HCT116 (cell line): ENCODE measurements at regions not wholly inside any gene's neighbourhood (a gene's known extent, or its start where the extent isn't known, plus 50 kb on each side); places are given as distances from the start of the nearest gene placed in this dataset.

Experiments
- ATAC-seq: fragments of 200-7000 bp; cut with Tn5 transposase; 2 replicates; pipeline ENCODE4 v1.9.1; 2020; ENCODE audit warnings: mild to moderate bottlenecking, moderate library complexity
- BruUV-seq: library from RNA; stranded (reverse); fragments of 400-500 nt; replicated peaks from 2 replicates; lab custom pipeline; 2021; lab: Mats Ljungman, UMichigan
- CTCF ChIA-PET: fragments of 300-600 bp; sonication (Branson Sonifier 250); formaldehyde crosslinking; loops from one replicate; lab custom pipeline; 2021; ENCODE audit warnings: antibody characterized with exemption; lab: Charles Lee
- POLR2A ChIA-PET: fragments of 300-600, 350-600 bp; sonication (Branson Sonifier 250); formaldehyde crosslinking; loops from one replicate; lab custom pipeline; 2021; ENCODE audit warnings: antibody characterized with exemption; lab: Charles Lee
- RAD21 ChIA-PET, 2 experiments: fragments of 300-600 bp; sonication (Branson Sonifier 250); formaldehyde crosslinking; loops; one replicate each; lab custom pipeline; 2023; ENCODE audit warnings: low total read pairs in 2 of 2; ENCODE audit not compliant: uncharacterized antibody in 2 of 2, unreplicated experiment in 2 of 2, low non-redundant PET in 1 of 2; lab: Charles Lee
- DNase-seq: peaks from one replicate; pipeline ENCODE4 v3.0.0-alpha.2; 2010; ENCODE audit warnings: low read depth, low spot score
- H2AFZ ChIP-seq: fragments of 200-600 bp; shearing (Covaris generic), sonication (generic); 2 replicates; pipeline ENCODE4 v1.6.1; 2017; ENCODE audit warnings: low read depth, mixed run types, mixed read lengths, antibody characterized with exemption, low read length; ENCODE audit not compliant: poor library complexity, severe bottlenecking
- H3K27ac ChIP-seq: 2 replicates; pipeline ENCODE4 v1.5.1; 2012; ENCODE audit warnings: low read depth, low read length
- H3K27me3 ChIP-seq: fragments of 200-600 bp; sonication (generic); 2 replicates; pipeline ENCODE4 v1.6.1; 2016; ENCODE audit warnings: mixed run types, low read length, mixed read lengths; ENCODE audit not compliant: insufficient read depth
- H3K36me3 ChIP-seq, 2 experiments: fragments of 200-500 bp in 1 of 2; fragments of 200-600 bp in 1 of 2; sonication (Bioruptor generic) in 1 of 2; sonication (generic) in 1 of 2; 2 replicates each; pipeline versions ENCODE4 v1.5.1 to v1.6.1; 2014 to 2016; ENCODE audit warnings: low read length in 2 of 2, inconsistent platforms in 1 of 2, mixed read lengths in 1 of 2, mixed run types in 1 of 2; ENCODE audit not compliant: insufficient read depth in 2 of 2, control insufficient read depth in 1 of 2
- H3K4me1 ChIP-seq, 2 experiments: fragments of 200-600 bp in 1 of 2; sonication (generic) in 1 of 2; 2 replicates each; pipeline versions ENCODE4 v1.5.1 to v1.6.1; 2012 to 2017; ENCODE audit warnings: low read length in 2 of 2, inconsistent platforms in 1 of 2, mild to moderate bottlenecking in 1 of 2, mixed read lengths in 1 of 2, mixed run types in 1 of 2, moderate library complexity in 1 of 2; ENCODE audit not compliant: insufficient read depth in 2 of 2, control insufficient read depth in 1 of 2
- H3K4me2 ChIP-seq: fragments of 200-600 bp; sonication (generic); 2 replicates; pipeline ENCODE4 v1.6.1; 2017; ENCODE audit warnings: mixed run types, low read length, mixed read lengths
- H3K4me3 ChIP-seq, 2 experiments: fragments of 200-600 bp in 1 of 2; sonication (generic) in 1 of 2; replicated peaks in 1 of 2; 2 replicates each; pipeline ENCODE4 v1.5.1; 2011 to 2016; ENCODE audit warnings: low read length in 2 of 2, control low read depth in 1 of 2, low read depth in 1 of 2, mild to moderate bottlenecking in 1 of 2, mixed read lengths in 1 of 2, mixed run types in 1 of 2
- H3K79me2 ChIP-seq: fragments of 200-600 bp; sonication (generic); 2 replicates; pipeline ENCODE4 v1.6.1; 2017; ENCODE audit warnings: mild to moderate bottlenecking, mixed run types, low read length, moderate library complexity, mixed read lengths; ENCODE audit not compliant: insufficient read depth
- H3K9ac ChIP-seq: fragments of 200-600 bp; sonication (generic); 2 replicates; pipeline ENCODE4 v1.6.1; 2016; ENCODE audit warnings: low read length, mixed read lengths
- H3K9me2 ChIP-seq: fragments of 200-600 bp; sonication (generic), shearing (Covaris generic); 2 replicates; pipeline ENCODE4 v1.6.1; 2017; ENCODE audit warnings: mixed run types, mild to moderate bottlenecking, moderate library complexity; ENCODE audit not compliant: insufficient read depth
- H3K9me3 ChIP-seq, 2 experiments: fragments of 200-500 bp in 1 of 2; fragments of 200-600 bp in 1 of 2; sonication (Bioruptor generic) in 1 of 2; sonication (generic) in 1 of 2; 2 replicates each; pipeline ENCODE4 v1.6.1; 2014 to 2017; ENCODE audit warnings: low read length in 2 of 2, mixed read lengths in 2 of 2, inconsistent platforms in 1 of 2, low read depth in 1 of 2, mild to moderate bottlenecking in 1 of 2, mixed run types in 1 of 2, moderate library complexity in 1 of 2; ENCODE audit not compliant: control insufficient read depth in 1 of 2, insufficient read depth in 1 of 2
- H4K20me1 ChIP-seq: fragments of 200-600 bp; sonication (generic), shearing (Covaris generic); 2 replicates; pipeline ENCODE4 v1.6.1; 2017; ENCODE audit warnings: mixed run types, mild to moderate bottlenecking, moderate library complexity; ENCODE audit not compliant: insufficient read depth
- EGR1 ChIP-seq: IDR thresholded peaks from 2 replicates; pipeline ENCODE4 v1.6.1; 2012; ENCODE audit warnings: low read depth
- ELF1 ChIP-seq: IDR thresholded peaks from 2 replicates; pipeline ENCODE4 v1.6.1; 2012; ENCODE audit warnings: low read depth, borderline replicate concordance
- EZH2 ChIP-seq: fragments of 200-600 bp; sonication (generic); IDR thresholded peaks from 2 replicates; pipeline ENCODE4 v1.6.1; 2017; ENCODE audit warnings: antibody characterized with exemption, mixed run types
- EZH2phosphoT487 ChIP-seq: fragments of 200-600 bp; IDR thresholded peaks from 2 replicates; pipeline ENCODE4 v1.6.1; 2018; ENCODE audit warnings: antibody characterized with exemption, borderline replicate concordance
- JUND ChIP-seq: IDR thresholded peaks from 2 replicates; pipeline ENCODE4 v1.6.1; 2012
- POLR2A ChIP-seq: IDR thresholded peaks from 2 replicates; pipeline ENCODE4 v1.7.0; 2011; ENCODE audit warnings: borderline replicate concordance; ENCODE audit not compliant: insufficient read depth, insufficient read length; ENCODE audit errors: extremely low read depth
- POLR2AphosphoS5 ChIP-seq: IDR thresholded peaks from 2 replicates; pipeline ENCODE4 v1.6.1; 2011; ENCODE audit warnings: mild to moderate bottlenecking, low read depth, low read length, moderate library complexity
- RAD21 ChIP-seq: IDR thresholded peaks from 2 replicates; pipeline ENCODE4 v1.6.1; 2012; ENCODE audit warnings: low read depth, mild to moderate bottlenecking
- REST ChIP-seq: IDR thresholded peaks from 2 replicates; pipeline ENCODE4 v1.6.1; 2012; ENCODE audit warnings: low read depth
- SP1 ChIP-seq: IDR thresholded peaks from 2 replicates; pipeline ENCODE4 v1.6.1; 2012; ENCODE audit warnings: low read depth
- TCF7L2 ChIP-seq: IDR thresholded peaks from 2 replicates; pipeline ENCODE4 v1.7.0; 2011; ENCODE audit warnings: borderline replicate concordance, inconsistent platforms; ENCODE audit not compliant: insufficient read depth, insufficient read length; ENCODE audit errors: extremely low read depth
- YY1 ChIP-seq: IDR thresholded peaks from 2 replicates; pipeline ENCODE4 v1.6.1; 2011; ENCODE audit warnings: low read length, low read depth, moderate library complexity, mild to moderate bottlenecking; ENCODE audit not compliant: insufficient replicate concordance; ENCODE audit errors: extremely low read depth
- ZNF274 ChIP-seq: fragments of 200-500 bp; sonication (Bioruptor generic); IDR thresholded peaks from 2 replicates; pipeline ENCODE4 v1.6.1; 2014; ENCODE audit warnings: mild to moderate bottlenecking, low read depth, low read length, inconsistent platforms
- intact Hi-C: fragments of 100-400 bp; cut with micrococcal nuclease; formaldehyde crosslinking; loops from 2 replicates; pipeline ENCODE4 v1.10.0; 2022
- TF ChIP-seq, protein P1 (sequence below), 3 experiments: fragments of 200-600 bp in 1 of 3; sonication (generic) in 1 of 3; IDR thresholded peaks in 2 of 3; conservative IDR thresholded peaks in 1 of 3; 2 replicates each; pipeline ENCODE4 v1.5.1; 2012 to 2017; ENCODE audit warnings: low read depth in 2 of 3, low read length in 2 of 3, antibody characterized with exemption in 1 of 3, borderline replicate concordance in 1 of 3, control low read depth in 1 of 3, mild to moderate bottlenecking in 1 of 3, mixed read lengths in 1 of 3, mixed run types in 1 of 3, moderate library complexity in 1 of 3; ENCODE audit not compliant: insufficient read depth in 1 of 3
- TF ChIP-seq, protein P2 (sequence below): IDR thresholded peaks from 2 replicates; pipeline ENCODE4 v1.6.1; 2012

GRCh38 chr6:90975741-90976140 is 388.9 kb upstream of the MAP3K7 start:
- H3K4me1 ChIP-seq = no peaks in the 10 kb centered on the region
- ChIA-PET POLR2A (no interaction called here), CTCF (no interaction called here), RAD21 (no interaction called here)
- H3K79me2 ChIP-seq = no peaks in the 10 kb centered on the region
- ATAC-seq = no peak
- H2AFZ ChIP-seq = no peak overlapping the region
- H3K9me2 ChIP-seq = no peaks in the 10 kb centered on the region
- intact Hi-C loops = no loop called here
- DNase-seq = no peak
- no peak overlapping the region for H3K4me3 ChIP-seq
- H4K20me1 ChIP-seq = no peaks in the 10 kb centered on the region
- H3K9ac ChIP-seq = no peak overlapping the region
- H3K36me3 ChIP-seq = no peaks in the 10 kb centered on the region
- H3K27me3 ChIP-seq = no peaks in the 10 kb centered on the region
- BruUV-seq = no TSS peak
- H3K27ac ChIP-seq = no peak overlapping the region
- H3K9me3 ChIP-seq = no peaks in the 10 kb centered on the region
- TF ChIP-seq POLR2A (no peak), ZNF274 (no peak), YY1 (no peak), REST (no peak), RAD21 (no peak), EZH2phosphoT487 (no peak), ELF1 (no peak), EZH2 (no peak), EGR1 (no peak), TCF7L2 (no peak), JUND (no peak), SP1 (no peak), POLR2AphosphoS5 (no peak)
- TF ChIP-seq, protein P1, sequence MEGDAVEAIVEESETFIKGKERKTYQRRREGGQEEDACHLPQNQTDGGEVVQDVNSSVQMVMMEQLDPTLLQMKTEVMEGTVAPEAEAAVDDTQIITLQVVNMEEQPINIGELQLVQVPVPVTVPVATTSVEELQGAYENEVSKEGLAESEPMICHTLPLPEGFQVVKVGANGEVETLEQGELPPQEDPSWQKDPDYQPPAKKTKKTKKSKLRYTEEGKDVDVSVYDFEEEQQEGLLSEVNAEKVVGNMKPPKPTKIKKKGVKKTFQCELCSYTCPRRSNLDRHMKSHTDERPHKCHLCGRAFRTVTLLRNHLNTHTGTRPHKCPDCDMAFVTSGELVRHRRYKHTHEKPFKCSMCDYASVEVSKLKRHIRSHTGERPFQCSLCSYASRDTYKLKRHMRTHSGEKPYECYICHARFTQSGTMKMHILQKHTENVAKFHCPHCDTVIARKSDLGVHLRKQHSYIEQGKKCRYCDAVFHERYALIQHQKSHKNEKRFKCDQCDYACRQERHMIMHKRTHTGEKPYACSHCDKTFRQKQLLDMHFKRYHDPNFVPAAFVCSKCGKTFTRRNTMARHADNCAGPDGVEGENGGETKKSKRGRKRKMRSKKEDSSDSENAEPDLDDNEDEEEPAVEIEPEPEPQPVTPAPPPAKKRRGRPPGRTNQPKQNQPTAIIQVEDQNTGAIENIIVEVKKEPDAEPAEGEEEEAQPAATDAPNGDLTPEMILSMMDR (IDR thresholded peaks at IDR 0.05 in 2 of 3, conservative IDR thresholded peaks at IDR 0.05 in 1 of 3; ENCODE audit: borderline replicate concordance in 1 of 3, insufficient read depth in 1 of 3, low read depth in 2 of 3, low read length in 2 of 3) = no peak
- TF ChIP-seq, protein P2, sequence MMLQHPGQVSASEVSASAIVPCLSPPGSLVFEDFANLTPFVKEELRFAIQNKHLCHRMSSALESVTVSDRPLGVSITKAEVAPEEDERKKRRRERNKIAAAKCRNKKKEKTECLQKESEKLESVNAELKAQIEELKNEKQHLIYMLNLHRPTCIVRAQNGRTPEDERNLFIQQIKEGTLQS = no peak
- no peak overlapping the region for H3K4me2 ChIP-seq
